Lower leg skin (tissue), 4 donors: ENCODE measurements at regions not wholly inside any gene's neighbourhood (a gene's known extent, or its start where the extent isn't known, plus 50 kb on each side); places are given as distances from the start of the nearest gene placed in this dataset.

ENCODE experiments used
- DNase-seq, 2 donors: peaks; one replicate each; pipeline ENCODE4 v3.0.0-alpha.2; 2019; ENCODE audit warnings: low spot score in 2 of 2
- H3K4me3 ChIP-seq: fragments of 200-600 bp; sonication (generic); 2 replicates; pipeline ENCODE4 v1.5.1; 2017; ENCODE audit warnings: mild to moderate bottlenecking, low read depth; ENCODE audit not compliant: poor library complexity, severe bottlenecking
- CTCF ChIP-seq, 3 donors: fragments of 450-650 bp; IDR thresholded peaks; one replicate each; pipeline ENCODE4 v1.5.1; 2016; ENCODE audit warnings: antibody characterized with exemption in 3 of 3, mild to moderate bottlenecking in 3 of 3, moderate library complexity in 2 of 3
- POLR2A ChIP-seq, 2 donors: fragments of 450-650 bp; IDR thresholded peaks; one replicate each; pipeline ENCODE4 v1.6.1; 2016 to 2017; ENCODE audit warnings: antibody characterized with exemption in 2 of 2, mild to moderate bottlenecking in 1 of 2, moderate library complexity in 1 of 2
- WGBS, 2 donors: methylation state at CpG; one replicate each; pipeline ENCODE4 v1.1.5; 2018; 5-methylcytosine and 5-hydroxymethylcytosine counted together
- intact Hi-C: fragments of 100-400 bp; cut with DNase I; formaldehyde crosslinking; loops from one replicate; pipeline ENCODE4 v1.15.0; 2023; ENCODE audit warnings: low total_unique reads

GRCh38 chr2:210839450-210839849 lies 283.1 kb downstream of the CPS1 start:
- intact Hi-C loops, result no loop called here
- TF ChIP-seq POLR2A (IDR thresholded peaks at IDR 0.05) (no peak), CTCF (IDR thresholded peaks at IDR 0.05) (no peak)
- no peak for DNase-seq
- no peak overlapping the region for H3K4me3 ChIP-seq

- DNase-seq, result no peak
- no peak overlapping the region for H3K4me3 ChIP-seq
- WGBS, 2 donors, result 52 to 60% methylated on average over 3 of the region's 3 CpGs
- TF ChIP-seq CTCF (IDR thresholded peaks at IDR 0.05), result no peak
- no peak for TF ChIP-seq POLR2A (IDR thresholded peaks at IDR 0.05)
- intact Hi-C loops, result no loop called here
Measured at GRCh38 chr2:210842896-210843295, 286.5 kb downstream of the CPS1 start.

- TF ChIP-seq CTCF (IDR thresholded peaks at IDR 0.05), result no peak
- no peak for TF ChIP-seq POLR2A (IDR thresholded peaks at IDR 0.05)
- 70 to 76% methylated on average over 1 of the region's 1 CpG for WGBS, 2 donors
- no peak overlapping the region for H3K4me3 ChIP-seq
- no peak for DNase-seq
- intact Hi-C loops, result no loop called here
Measured at GRCh38 chr2:210844016-210844415, 287.6 kb downstream of the CPS1 start.

- intact Hi-C loops, result no loop called here
- no peak for DNase-seq
- H3K4me3 ChIP-seq, result no peak overlapping the region
- 54 to 67% methylated on average over 2 of the region's 2 CpGs for WGBS, 2 donors
- TF ChIP-seq CTCF (IDR thresholded peaks at IDR 0.05), result no peak
- TF ChIP-seq POLR2A (IDR thresholded peaks at IDR 0.05), result no peak
Measured at GRCh38 chr2:210859314-210859713, 302.9 kb downstream of the CPS1 start.

GRCh38 chr2:210860276-210860675 lies 303.9 kb downstream of the CPS1 start:
- intact Hi-C loops, result no loop called here
- no peak for DNase-seq
- 79 to 83% methylated on average over 5 of the region's 5 CpGs for WGBS, 2 donors
- no peak overlapping the region for H3K4me3 ChIP-seq
- no peak for TF ChIP-seq CTCF (IDR thresholded peaks at IDR 0.05)
- TF ChIP-seq POLR2A (IDR thresholded peaks at IDR 0.05), result no peak

GRCh38 chr2:210861038-210861665 lies 304.8 kb downstream of the CPS1 start:
- WGBS, 2 donors, result 70 to 93% methylated on average over 2 of the region's 2 CpGs
- intact Hi-C loops, result no loop called here
- DNase-seq, result no peak
- no peak overlapping the region for H3K4me3 ChIP-seq
- TF ChIP-seq CTCF (IDR thresholded peaks at IDR 0.05) (no peak), POLR2A (IDR thresholded peaks at IDR 0.05) (no peak)
